Stimulated activated CD4-positive, alpha-beta T cell treated with anti-CD3 and anti-CD28 coated beads, Interleukin-1b, Interleukin-23, amount 100 ng/mL, for 1 hour (primary cell): ENCODE measurements at regions not wholly inside any gene's neighbourhood (a gene's known extent, or its start where the extent isn't known, plus 50 kb on each side); places are given as distances from the start of the nearest gene placed in this dataset.

Experiments
- DNase-seq, 2 donors: peaks; one replicate each; pipeline ENCODE4 v3.0.0-alpha.2; 2020; ENCODE audit warnings: low read depth in 2 of 2

DNA sequence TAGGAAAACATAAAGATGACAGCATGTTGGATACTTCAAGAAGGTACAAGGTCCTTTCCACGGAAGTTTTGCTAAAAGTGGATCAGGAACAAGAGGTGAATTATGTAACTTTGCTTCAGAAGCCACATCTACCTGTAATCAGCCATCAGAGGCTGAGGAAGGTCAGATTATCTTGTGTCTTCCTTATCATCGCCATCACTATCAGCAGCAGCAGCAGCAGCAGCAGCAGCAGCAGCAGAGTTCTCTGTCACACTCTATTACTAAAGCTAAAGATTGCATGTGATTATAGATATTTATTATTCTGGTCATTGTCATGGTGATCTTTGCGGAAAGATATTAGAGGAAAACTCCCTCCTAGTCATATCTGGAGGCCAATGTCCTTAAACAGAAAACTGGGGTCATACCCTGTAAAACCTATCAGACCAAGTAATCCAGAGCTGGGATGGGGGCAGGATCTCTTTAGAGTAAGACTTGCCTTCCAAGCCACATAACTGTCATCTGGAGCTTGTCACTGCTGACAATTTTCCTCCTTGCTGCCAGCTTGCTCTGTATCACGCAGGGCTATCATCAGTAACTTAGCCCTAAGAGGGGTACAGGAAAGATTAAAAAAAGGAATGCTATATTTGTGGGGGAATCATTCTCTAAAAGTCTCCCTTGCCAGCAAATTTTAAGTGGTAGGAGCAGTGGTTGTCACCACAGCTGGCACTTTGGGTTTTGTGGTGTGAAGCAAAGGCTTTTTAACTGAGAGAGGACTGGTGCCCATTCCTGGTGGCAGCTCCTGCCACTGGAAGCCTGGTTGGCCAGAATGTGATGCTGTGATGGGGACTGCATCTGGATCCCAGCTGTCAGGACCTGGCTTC is 130.9 kb upstream of the RASGRP1 start:
- no peak for DNase-seq

DNA sequence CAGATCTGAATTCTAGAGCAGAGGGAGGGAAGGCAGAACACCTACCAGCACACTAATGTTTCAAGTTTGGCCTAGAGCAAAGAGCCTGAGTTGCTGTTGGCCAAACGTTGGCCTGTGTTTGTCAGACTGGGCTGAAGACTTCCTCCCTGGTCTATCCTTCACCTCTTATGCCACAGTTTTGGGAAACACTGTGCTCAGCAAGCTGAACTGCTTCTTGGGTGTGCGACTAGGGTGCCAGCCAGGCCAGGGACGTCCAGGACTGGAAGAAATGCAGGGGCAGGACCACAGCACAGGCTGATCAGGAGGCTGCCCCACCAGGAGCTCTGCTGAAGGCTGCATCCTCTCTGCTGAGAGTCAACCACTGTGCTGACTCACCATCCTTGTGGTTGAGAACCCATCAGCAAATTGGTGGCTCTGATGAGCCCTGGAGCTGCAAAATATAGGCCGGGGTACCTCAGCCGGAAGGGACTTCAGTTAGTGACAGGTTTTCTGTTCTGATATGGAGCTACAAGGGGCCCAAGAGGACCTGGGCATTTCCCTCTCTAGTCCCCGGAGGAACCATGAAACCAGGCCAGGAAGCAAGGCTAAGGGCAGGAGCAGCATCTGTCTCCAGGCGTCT is 131.6 kb upstream of the RASGRP1 start:
- peak in 1 of 2 donors; percentile 19 for DNase-seq

DNA sequence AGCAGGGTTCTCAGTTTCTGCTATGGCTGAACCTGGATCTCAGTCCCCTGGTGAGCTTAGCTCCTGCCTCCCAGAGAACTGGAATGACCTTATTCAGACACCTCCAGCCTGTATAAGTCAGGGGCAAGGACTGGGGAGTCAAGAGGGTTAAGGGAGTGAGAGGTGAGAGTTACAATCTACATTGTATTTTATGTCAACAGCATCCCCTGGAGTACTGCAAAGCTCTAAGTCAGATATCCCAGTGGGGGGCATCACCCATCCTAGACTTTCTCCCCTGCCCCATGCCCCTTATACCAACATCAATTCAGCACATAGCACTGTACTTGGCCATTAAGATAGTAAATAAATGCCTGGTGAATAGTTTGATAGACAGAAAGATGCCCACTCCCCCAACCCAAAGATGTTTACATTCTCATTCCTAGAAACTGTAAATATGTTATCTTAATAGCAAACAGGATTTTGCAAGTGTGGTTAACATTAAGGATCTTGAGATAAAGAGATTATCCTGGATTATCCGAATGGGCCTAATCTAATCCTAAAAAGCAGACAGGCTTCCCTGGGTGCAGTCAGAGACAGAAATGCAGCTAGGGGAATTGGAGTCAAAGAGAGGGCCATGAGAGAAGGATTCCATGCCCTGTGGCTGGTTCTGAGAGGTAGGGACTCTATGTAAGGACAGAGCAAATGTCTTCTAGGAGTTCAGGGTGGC is 132.3 kb upstream of the RASGRP1 start:
- no peak for DNase-seq

DNA sequence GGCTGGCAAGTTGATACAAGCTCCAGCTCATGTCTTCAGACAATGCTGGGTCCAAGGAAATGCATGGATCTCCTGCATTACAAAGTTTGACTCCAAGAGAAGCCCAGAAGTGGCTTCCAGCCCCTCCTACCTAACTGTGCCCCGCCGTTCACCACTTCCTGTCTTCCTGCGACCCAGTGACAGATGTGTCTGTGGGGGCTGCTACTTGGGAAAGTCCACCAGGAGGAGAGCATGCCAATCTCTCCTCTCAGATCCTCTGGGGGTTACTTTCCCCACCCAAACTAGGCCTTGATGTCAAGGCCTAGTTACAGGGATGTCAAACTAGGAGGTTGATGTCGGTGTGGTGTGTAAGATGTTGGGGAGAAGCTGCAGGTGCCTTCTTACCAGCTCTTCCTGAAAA is 133.6 kb upstream of the RASGRP1 start:
- no peak for DNase-seq

DNA sequence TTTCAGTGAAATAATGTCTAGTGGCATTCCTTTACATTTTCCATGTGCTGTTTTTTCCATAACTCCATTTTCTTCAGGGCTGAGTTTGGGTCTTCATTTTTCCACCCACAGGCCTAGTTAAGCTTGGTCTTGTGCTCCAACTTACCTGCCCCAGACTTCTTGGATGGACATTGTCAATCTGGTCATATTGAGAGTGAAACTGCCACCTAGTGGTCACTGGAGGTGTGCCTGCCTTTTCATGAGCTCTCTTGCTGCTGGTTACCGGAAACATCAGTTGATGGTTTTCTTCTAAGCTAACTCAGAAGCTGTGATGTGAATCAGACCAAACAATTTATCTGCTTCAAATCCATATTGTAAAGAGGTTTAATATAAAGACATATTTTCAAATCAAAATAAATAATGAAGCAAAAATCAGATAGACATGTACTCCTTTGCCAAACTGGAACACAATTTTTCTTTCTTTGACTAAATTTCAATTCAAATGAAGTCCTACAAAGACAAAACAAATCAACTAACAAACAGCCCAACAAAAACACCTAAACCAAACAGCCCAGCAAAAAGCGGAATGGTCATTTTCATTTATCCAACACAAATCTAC is 135.1 kb upstream of the RASGRP1 start:
- DNase-seq = peak; percentile 28 to 33

DNA sequence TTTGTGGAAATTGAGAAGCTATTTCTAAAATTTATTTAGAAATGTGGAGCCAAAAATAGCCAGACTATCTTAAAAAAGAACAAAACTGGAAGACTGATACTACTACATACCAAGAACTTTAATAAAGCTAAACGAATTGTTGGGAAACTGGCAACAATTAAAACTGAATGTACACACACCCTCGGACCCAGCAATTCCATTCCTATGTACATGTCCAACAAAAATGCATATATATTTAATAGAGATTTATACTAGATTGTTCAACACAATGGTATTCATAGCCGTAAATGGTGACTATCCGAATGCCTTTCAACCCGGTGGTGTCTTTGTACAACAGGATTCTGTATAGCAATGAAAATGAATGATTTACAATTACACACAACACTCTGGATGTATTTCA is 136.5 kb upstream of the RASGRP1 start:
- DNase-seq = no peak

DNA sequence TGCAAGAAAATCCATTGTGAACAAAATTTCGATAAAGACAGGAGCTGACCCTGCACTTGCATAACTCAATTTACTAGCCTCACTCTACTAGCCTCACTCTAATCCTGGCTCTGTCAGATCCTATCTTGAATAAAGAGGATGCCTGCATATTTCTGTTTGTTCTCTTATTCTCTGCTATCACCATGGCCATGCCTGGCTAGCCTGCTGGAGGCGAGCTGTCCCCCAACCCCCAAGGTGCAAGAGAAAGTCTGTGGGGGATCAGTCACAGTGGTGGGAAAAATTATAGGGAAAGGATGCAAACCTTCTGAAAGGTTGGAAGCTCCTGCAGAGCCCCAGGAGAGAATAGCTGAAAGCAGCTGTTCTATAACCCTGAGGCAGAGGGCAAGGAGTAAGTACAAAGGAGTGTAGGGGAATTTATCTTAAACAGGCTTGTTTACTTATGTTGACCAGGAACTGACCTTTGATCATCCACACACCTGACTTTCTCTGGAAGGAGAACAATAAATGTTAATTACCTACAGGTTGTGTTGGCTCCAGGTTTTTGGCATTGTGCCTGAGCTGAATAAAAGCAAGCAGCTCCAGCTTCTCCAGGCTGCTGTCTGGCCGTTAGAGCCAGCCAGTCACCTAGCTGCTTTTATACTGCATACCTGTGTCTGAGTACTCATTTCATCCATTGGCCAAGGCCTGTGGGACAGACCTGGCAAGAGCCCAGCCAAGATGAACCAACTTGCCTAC is 137.7 kb upstream of the RASGRP1 start:
- no peak for DNase-seq

DNA sequence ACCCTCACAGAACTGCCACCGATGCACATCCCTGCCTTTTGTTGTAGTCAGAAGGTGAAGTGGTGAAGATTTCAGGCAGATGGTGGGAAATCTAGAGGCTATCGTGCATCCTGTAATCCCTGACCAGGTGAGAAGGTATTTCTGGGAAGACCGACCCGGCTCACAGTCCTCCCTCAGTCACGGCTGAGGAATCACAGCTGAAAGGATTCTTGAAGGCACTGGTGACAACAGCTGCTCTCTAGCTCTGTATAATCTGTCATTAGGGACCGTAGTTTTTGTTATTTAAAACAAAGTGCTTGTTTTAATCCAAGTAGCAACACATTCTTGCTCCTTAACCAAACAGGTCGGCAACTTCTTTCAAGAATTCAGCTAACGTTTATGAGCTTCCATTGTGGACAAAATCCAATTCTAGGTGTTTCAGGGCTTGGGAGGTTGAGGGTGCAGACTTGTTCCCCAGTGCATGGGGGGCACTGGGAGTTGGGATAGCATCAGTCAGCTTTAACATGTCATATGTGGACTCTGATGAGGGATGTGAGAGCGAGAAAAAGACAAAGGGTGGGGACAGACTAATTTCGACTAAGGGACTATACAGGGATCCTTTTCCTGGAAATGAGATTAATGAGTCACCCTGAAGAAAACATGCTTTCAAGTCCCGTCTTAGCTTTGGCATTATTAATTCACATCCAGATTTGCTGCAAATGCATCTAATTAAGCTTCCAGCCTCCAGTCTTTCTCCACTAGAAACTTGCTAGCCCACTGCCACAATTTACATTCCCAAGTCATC is 141.0 kb upstream of the RASGRP1 start:
- DNase-seq = no peak

DNA sequence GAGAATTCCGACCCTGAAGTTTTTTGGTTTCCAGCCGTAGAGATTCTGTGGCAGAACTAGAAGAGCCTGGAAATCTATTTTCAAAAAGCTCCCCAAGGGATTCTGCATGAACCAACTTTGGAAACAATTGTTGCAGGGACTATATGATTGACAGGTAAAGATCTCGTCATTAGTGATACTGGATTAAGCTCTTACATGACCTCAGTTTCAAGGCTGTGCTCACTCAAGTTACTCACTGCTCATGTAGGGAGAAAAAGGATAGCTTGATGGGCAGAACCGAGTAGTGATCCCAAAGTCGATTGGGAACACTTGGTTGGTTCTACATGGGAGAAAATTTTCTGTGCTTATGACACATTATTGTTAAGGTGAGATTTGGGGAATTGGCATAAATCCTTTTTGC is 142.3 kb upstream of the RASGRP1 start:
- DNase-seq = no peak

DNA sequence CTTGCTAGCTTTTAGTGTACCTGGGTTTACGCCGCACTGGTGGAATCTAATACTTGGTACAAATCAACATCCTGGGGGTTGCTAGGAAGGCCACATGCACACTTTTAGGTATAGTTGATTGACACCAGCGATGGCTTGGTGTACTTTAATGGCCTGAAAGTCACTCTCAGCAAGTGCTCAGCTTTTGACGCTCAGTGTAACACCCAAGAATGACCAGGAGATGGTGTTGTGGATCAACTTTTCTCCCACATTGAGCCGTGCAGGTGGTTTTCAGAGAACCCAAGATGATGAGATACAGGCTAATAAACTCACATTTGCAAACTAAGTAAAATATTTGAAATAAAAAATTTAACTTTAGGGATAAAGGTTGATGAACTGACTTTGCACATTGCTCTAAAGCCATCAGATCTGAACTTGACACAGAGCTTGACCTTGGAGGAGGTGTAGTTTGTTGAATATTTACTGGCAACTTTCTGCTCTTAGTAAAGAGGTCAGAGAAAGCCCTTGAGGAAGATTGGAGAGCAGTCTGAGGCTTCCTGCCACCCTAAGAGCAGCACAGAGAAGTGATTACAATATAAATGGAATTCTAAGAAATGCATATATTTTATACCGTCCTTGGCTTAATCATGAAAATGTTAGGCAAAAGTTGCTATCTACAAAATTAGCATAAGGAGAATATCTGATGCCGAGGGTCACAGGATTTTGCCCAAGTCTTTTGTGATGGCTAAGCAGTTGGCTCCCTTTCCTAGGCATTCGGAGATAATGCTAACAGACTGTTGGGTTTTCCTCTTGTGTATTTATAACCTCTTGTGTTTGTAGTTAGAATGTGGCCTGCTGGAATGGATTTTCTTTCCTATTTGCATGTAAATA is 143.4 kb upstream of the RASGRP1 start:
- DNase-seq = no peak

DNA sequence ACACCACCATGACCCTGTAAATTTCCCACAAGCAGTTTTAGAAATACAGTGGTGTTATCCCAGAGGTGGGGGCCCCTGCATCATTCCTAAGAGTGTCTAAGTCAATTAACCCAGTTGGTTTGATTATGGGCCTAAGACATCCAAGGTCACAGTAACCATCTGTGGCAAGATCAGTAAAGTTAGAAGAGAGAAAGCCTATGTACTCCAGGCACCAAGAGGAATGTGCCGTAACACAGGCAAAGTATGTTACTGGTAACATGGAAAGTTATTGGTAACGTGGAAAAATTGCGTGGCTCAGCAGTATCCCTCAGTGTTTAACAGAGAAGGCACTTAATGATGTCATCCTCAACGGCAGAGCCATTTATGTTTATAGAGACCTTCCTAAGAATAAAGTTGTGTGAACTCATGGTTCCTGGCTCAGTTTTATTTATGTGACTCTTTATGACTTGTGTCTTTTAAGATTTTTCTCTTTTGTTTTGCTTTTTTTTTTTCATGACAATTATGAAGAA is 144.1 kb upstream of the RASGRP1 start:
- no peak for DNase-seq

DNA sequence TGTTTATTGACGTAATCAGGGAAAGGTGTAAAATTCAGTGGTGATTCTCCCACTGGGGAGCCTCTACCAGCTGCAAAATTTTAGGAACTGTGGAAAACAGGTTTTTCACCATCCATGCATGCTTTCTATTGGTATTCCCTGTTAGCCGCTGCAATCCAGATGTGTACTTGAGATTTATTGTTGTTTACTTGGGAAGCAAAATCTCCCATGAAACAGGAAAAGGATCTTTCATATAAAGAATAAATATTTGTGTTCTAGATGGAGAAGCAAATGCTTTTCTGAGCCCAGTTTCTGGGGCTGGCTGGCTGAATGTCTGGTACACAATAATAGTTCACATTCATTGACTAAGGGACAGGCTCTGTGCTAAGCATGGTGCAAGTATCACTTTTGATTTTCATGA is 144.6 kb upstream of the RASGRP1 start:
- no peak for DNase-seq

DNA sequence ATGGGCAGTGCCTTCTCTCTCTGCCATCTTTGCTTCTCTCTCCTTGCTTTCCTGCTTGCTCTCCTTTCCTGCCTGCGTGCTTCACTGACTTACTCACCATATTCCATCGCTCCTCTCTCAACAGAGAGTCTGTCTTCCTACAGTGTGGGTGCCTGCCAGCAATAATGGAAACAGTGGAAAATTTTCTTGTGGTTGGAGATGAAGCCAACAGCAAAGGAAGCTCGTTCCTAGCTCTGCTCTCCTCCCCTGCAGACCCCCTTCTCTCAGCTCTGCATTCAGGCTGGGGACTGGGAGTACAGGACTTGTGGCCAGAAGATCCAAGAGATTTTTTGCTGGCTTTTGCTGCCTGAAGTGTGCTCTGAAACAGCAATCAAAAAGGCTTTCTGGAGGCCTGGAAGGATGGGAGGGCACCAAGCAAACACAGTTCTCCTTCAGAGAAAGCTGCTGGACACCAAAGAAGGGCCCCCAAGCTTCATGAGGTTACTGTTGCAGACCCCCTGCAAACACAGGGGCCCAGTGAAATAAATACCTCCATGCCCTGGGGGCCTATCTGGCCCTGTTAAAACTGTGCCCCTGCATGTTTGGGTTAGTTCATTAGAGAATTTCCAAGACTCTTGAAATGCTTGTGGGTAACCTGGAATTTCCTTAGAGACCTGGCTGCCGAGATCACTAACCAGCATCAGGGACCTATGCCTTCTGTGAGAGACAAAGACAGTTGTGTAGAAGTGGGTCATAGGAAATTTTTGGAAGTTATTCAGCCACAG is 149.9 kb upstream of the RASGRP1 start:
- no peak for DNase-seq

DNA sequence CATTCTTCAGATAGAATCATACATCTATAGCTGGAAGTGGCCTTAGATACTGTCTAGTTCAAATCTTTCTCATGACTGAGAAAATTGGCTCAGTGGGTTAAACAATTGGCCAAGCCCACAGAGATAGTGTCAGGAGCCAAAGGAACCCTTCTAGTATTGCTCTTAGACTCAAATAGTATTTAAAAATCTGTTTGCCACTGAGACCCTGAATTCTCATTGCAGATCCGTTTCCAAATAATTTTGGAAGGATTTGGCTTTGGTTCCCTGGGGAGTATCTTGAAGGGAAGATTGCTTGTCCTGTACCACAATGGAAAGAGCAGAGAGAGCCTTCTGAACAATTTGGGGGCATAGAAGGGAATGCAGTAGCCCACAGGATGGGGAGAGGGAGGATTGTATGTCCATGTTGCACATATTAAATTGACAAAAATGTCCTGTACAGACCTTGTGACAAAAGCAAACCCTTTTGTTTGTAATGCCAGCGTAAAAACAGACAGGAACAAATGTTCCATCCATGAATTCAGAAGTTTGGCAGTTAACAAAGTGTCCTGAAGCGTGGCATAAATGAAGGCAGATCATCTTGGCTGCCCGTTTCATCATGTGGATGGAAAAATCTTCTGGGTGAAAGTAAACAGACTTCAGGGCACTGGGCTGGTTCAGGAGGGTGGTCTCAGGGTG is 156.4 kb upstream of the RASGRP1 start:
- DNase-seq = no peak

DNA sequence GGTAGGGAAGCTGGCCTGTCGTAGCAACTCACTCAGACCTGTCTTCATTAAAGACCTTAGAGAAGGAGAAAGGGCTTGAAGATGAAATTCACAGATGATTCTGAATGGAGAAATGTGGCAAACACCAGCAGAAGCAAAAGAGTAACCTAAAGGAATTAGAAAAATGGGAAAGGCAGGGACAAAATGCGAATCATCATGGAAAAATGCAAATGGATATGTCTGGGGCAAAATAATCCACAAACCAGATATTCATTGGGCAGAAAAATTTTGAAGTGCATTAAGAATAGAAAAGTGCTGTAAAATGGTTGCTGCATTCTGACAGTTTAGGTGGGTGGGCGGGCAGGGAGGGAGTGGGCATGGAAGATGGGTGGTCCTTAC is 156.9 kb upstream of the RASGRP1 start:
- no peak for DNase-seq

DNA sequence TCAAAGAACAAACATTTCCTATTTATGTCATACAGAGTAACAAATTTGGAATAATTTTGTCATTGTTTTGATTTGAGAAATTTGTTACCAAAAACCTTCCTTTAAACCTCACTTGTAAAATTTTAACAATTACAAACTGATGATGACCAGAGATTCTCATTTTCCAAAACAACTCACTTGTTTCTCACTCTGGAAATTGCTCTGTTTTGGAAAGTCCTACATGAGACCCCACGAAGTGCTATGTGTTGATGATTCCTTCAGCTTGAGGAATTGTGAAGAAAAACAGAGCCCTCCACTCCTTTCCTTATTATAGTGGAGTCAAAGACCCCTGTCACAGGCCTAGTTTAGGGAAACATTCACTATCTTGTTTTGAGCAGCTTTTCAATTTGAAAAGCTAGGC is 157.6 kb upstream of the RASGRP1 start:
- DNase-seq = no peak

DNA sequence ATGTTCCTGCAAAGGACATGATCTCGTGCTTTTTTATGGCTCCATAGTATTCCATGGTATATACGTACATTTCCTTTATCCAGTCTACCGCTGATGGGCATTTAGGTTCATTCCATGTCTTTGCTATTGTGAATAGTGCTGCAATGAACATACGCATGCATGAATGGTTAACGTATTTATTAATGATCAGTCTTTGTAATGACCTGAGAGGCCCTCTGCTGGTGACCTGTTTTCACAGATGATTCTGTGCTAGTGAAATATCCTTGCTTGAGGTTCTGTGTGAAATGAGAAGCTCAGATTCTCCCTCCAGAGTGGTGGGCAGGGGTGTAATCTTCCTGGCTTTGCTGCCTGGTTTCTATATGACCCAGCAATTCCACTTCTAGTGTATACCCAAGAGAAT is 160.2 kb upstream of the RASGRP1 start:
- no peak for DNase-seq

DNA sequence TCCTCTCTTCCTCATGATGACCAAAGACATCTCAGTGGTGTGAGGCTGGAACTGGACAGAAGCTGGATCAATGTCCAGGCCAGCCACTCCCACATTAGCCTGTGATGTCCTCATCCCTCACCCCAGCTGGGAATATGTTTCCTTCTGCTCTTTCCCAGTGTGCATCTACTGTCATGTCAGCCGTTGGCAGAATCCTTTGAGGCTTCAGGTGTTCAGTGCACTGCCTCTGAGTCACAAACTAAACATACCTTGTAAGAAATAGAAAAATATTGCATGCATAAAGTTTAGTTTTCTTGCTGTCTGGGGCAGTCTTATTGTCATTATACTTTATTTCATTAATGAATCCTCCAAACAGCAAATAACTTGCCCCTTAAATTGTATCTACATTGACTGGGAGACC is 161.6 kb upstream of the RASGRP1 start:
- no peak for DNase-seq

DNA sequence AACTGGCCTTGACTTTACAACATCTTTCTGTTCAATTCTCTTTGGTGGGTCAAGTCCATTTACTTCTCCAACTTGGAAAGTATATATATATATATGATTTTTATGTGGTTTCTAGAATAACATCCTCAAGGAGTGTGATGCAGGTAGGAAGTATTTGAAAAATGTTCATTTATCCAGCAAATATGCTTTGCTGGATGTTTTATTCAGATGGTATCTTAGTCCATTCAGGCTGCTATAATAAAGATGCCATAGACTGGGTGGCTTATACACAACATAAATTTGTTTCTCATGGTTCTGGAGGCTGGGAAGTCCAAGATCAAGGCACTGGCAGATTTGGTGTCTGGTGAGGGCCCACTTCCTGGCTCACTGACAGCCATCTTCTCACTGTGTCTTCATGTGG is 168.7 kb upstream of the RASGRP1 start:
- DNase-seq = no peak
